NCI-H2171 treated with DMSO at 0.1 percent for 48 hours (cell line): ENCODE measurements at regions not wholly inside any gene's neighbourhood (a gene's known extent, or its start where the extent isn't known, plus 50 kb on each side); places are given as distances from the start of the nearest gene placed in this dataset.
A peak's percentile ranks its signal among the peaks of the same experiment; 100 is the strongest.

ENCODE experiments used
- DNase-seq: peaks from one replicate; lab custom pipeline; 2025; lab: John Stamatoyannopoulos, UW

- no peak for DNase-seq
Observed at GRCh38 chr4:151887031-151887815, 126.4 kb upstream of the GATB start.

DNA sequence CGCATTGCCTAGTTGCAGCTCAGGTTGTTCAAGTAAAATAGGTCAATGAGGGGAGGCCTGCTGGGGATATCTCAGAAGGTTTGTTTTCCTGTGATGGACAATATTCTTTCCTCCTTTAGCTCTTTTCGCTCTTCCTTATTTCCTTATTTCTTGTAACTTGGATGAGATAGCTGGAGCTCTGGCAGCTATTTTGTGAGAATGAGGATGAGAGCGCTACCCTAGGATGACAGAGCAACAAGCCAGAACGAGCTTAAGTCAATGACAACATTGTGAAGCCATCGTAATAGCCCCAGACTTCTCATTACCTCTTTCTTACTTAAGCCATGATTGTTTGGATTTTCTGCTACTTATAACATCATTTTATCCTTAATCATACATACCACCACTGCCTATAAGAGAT is 124.3 kb upstream of the GATB start:
- DNase-seq = no peak

DNA sequence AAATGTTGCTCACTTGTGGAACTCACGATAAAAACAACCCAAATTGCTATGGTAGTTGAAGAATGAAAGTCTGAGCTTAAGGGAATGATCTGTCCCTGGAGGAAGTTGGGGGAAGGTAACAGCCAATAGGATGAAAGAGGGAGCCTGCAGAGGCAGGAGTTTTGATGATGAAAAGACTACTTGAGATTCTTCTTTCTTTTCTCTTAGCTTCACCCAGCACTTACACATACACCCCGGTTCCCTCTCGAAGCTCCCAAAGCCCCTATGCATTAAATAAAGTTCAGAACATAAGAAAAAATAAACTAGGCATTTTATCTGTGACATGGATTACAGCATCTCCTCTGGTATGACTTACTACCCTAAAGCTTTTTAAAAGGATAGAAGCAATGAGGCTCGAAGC is 122.9 kb upstream of the GATB start:
- DNase-seq = no peak

GRCh38 chr4:151882072-151882803 is 121.4 kb upstream of the GATB start:
- DNase-seq = no peak

GRCh38 chr4:151879705-151880445 is 119.1 kb upstream of the GATB start:
- no peak for DNase-seq

GRCh38 chr4:151876381-151876988 is 115.7 kb upstream of the GATB start:
- no peak for DNase-seq

GRCh38 chr4:151874328-151874727 is 113.5 kb upstream of the GATB start:
- no peak for DNase-seq

DNA sequence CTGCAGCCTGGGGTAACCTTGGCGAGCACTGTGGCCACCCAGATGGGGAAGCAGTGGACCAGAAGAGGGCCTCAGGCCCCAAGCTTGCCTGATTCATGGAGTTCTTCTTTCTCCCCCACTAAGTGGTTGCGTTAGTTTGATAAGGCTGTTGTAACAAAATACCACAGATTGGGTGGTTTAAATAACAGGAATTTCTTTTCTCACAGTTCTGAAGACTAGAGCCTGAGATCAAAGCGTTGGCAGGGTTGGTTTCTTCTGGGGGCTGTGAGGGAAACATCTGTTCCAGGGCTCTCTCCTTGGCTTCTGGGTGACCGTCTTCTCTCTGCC is 105.7 kb upstream of the GATB start:
- DNase-seq = no peak

DNA sequence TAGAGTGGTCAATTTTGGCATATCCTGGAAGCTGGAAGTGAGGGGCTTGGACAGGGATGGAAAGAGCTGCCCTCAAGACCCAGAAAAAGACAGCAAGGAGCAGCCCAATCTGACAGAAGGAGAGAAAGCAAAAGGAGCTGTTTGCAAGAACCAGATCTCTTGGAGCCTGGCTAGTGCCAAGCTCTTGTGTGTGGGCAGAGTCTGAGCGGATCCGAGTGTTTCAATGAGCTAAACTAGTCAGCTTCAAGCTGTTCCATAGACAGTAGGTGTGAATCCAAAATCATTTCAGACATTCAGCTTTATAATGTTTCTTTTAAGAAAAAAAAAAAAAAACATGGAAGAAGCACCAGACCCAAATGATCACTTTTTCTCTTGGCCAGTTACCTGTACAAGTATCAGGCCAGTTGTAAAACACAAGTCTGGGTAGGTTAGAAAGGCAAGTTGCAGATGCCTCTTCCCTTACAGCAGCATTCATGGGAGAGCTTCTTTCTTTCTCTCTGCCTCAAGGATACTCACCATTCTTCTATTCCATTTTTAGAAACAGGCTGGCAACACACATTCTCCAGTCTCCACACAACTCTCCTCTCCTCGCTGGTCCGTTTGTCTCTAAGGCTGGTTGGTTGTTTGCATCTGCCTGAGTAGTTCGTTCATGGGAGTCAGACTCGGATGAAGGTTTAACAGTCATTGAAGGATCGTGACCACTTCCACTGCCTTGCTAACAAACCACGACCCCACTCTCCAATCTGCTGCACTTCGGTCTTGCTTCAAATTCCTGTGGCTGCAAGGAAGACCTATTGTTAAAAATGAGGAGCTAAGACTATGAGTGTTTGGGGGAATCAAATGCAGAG is 105.2 kb upstream of the GATB start:
- no peak for DNase-seq

DNA sequence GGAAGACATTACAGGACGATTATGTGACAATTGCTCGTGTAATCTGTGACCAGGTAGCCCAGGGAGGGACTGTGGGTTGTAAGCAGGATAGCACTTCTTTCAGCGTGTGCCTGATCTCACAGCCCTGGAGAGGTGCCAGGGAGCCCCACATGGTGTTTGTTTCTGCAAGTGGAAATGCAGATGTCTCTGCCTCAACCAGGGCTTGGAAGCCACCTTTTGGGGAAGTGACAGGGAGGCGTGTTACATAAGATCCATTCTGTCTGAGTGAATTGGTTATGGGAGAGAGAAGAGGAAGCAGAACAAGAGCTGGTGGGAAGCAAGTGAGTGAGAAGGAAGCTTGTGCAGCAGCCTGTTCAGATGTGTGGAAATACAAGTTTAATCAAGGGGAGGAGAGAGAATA is 104.5 kb upstream of the GATB start:
- peak; percentile 85 for DNase-seq

DNA sequence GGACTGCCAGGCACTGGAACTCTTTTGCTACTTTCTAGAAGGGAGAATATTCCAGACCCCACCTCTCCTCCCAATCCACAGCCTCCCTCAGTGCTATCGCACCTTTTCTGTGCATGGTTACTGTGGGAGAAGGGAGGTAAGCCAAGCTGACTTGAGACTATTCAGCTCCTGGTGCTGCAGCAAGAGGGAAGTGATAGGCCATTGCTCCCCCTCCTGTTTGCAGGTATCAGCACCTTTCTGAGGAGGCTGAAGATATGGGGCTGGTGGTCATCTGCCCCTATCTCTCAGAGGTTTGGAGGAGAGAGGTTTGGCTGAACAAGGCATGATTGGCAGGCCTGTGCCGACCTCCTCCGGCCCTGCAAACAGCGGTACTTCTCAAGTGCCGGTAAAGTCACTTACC is 103.3 kb upstream of the GATB start:
- no peak for DNase-seq

GRCh38 chr4:151862766-151863165 is 102.0 kb upstream of the GATB start:
- no peak for DNase-seq

GRCh38 chr4:151860561-151861093 is 99.8 kb upstream of the GATB start:
- DNase-seq = no peak

DNA sequence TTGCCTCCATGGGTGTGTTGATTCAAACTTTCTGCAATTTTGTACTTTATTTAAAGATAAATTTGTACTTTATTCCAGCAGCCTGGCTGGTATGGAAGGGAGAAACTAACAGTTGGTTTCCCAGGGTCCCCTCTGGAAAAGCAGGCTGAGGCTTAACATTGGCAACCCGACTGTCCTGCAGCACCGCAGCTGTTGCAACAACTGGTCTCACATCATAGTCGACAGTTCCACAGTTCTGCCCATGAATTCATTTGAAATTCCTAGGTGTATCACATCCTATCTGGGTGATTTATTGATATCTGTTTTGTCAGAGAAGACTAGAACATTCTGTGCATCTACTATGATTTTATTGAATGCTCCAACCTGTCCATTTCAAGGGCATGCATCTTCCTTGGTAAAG is 98.8 kb upstream of the GATB start:
- no peak for DNase-seq

DNA sequence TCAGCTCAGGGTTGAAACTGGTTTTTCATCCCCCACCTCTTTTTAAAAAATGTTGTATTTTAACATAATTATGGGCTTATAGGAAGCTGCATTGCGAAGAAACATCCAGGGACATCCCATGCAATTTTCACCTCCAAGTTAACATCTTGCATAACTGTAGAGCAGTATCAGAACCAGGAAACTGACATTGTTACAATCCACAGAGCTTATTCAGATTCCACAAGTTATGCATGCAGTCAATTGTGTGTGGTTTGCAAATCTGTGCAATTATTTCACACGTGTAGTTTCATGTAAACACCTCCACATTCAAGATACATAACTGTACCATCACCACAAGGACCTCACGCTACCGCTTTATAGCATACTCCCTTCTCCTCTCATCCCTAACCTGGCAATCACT is 97.5 kb upstream of the GATB start:
- DNase-seq = no peak

GRCh38 chr4:151857368-151857767 is 96.6 kb upstream of the GATB start:
- DNase-seq = no peak

- DNase-seq = no peak
Observed at GRCh38 chr4:151855747-151856146, 94.9 kb upstream of the GATB start.

GRCh38 chr4:151854731-151855130 is 93.9 kb upstream of the GATB start:
- no peak for DNase-seq

- no peak for DNase-seq
Observed at GRCh38 chr4:151853034-151853433, 92.2 kb upstream of the GATB start.

- no peak for DNase-seq
Observed at GRCh38 chr4:151852202-151852601, 91.4 kb upstream of the GATB start.

DNA sequence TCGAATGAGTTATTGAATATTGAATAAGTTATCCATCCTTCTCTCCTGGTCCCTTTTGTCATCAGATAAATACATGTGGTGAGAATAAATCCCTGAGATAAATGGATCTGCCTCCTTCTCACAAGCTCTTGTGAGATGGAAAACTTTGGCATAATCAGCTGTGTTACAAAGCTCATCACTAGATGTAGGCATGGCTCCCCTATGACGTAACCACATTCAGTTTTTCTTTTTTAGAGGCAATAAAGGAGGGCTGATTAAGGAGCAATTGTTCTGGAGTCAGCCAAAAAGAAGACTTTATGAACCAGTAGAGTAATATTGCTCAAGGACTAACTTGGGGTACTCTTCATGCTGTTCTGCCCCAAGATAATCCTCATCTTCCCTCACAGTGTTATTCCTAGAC is 90.5 kb upstream of the GATB start:
- no peak for DNase-seq
